ENCODE measurements at regions not wholly inside any gene's neighbourhood (a gene's known extent, or its start where the extent isn't known, plus 50 kb on each side); places are given as distances from the start of the nearest gene placed in this dataset.

DNA sequence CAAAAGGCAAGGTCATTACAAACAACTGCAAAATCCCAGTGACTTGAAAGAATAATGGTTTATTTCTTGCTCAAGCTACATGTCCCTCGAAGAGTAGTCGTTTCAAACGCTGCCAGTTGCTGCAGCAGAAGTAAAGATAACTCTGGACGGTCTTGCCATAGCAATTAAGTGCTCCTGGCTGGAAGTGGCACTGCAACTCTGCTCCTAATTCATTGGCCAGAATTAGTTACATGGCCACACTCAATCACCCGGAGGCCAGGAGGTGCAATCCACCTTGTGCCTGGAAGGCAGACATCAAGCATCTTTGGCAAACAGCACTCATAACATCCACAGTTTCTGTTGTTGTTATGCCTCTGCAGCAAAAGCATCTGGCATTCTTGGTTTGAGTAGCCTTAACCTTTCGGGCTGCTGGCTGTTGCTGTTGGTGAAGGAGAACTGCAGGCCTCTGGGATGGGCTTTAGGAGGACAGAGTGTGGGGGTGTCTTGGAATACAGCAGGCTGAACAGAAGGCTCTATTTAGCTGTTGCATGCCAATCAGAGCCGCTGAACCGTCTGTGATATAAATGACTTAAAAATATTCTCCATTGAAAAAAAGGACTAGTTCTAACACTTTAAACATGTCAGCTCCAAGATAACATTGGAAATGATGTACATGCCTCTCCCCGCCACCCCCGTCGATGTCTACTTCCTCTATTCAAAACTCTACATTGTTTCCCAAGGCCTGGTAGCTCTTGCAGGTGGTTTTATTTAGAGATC, 123.5 kb upstream of the DYRK2 start:
- Histone ChIP-seq H3K4me1 (ENCODE audit: low read length) (peaks cover 4% of the 10 kb centered on the region; the same call in 1 of the 2 replicates), H3K79me2 (ENCODE audit: low read length) (no peaks in the 10 kb centered on the region), H2AFZ (ENCODE audit: low read length) (no peak overlapping the region), H3K9ac (ENCODE audit: low read length) (no peak overlapping the region), H4K20me1 (ENCODE audit: insufficient read depth, low read depth, low read length) (no peaks in the 10 kb centered on the region), H3K4me2 (ENCODE audit: low read depth, low read length, poor library complexity, severe bottlenecking) (no peak overlapping the region), H3K9me3 (ENCODE audit: low read length) (no peaks in the 10 kb centered on the region), H3K4me3 (ENCODE audit: low read length) (no peak overlapping the region), H3K27ac (ENCODE audit: low read length) (no peak overlapping the region), H3K27me3 (ENCODE audit: low read length) (peaks cover 5% of the 10 kb centered on the region; the same call in 1 of the 2 replicates), H3K36me3 (ENCODE audit: insufficient read depth, low read length) (no peaks in the 10 kb centered on the region), H3K9me2 (replicated peaks; ENCODE audit: insufficient read depth, low read length) (no peaks in the 10 kb centered on the region)
- DNase-seq: no peak

DNA sequence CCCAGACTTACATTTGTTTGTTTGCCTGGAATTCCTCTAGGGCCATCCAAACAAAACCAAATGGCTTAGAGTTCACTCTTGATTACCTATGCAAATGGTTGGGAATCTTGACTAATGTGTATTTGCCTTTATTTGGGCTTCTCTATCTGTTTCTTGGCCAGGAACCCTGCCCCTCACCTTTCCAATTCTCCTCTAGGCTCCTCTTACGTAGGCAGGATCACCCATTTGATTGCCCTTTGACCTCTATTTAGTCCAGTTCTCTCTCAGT, 123.0 kb upstream of the DYRK2 start:
- peaks cover 4% of the 10 kb centered on the region; the same call in 1 of the 2 replicates for H3K27me3 ChIP-seq (ENCODE audit: low read length)
- no peak overlapping the region for H3K4me2 ChIP-seq (ENCODE audit: low read depth, low read length, poor library complexity, severe bottlenecking)
- H3K9ac ChIP-seq (ENCODE audit: low read length): no peak overlapping the region
- no peak for DNase-seq
- H3K4me3 ChIP-seq (ENCODE audit: low read length): no peak overlapping the region
- H4K20me1 ChIP-seq (ENCODE audit: insufficient read depth, low read depth, low read length): no peaks in the 10 kb centered on the region
- no peaks in the 10 kb centered on the region for H3K9me2 ChIP-seq (replicated peaks; ENCODE audit: insufficient read depth, low read length)
- H3K4me1 ChIP-seq (ENCODE audit: low read length): peaks cover 4% of the 10 kb centered on the region; the same call in 1 of the 2 replicates
- no peaks in the 10 kb centered on the region for H3K79me2 ChIP-seq (ENCODE audit: low read length)
- no peak overlapping the region for H3K27ac ChIP-seq (ENCODE audit: low read length)
- no peak overlapping the region for H2AFZ ChIP-seq (ENCODE audit: low read length)
- no peaks in the 10 kb centered on the region for H3K36me3 ChIP-seq (ENCODE audit: insufficient read depth, low read length)
- no peaks in the 10 kb centered on the region for H3K9me3 ChIP-seq (ENCODE audit: low read length)

DNA sequence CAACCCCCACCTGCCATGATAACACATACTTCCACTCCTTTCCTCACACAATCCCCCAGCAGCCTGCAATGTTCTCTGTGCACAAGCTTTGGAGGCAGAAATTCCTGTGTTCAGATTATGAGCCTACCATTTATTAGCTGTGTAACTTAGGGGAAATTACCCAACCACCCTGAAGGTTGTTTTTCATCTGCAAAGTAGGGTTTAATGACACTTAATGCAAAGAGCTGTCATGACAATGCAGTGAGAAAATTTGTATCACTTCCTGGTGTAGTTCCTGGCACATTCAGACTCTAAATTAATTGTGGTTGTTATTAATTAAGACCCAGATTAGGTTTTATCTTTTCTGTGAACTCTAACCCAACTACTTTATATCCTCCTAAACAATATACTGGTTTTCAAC, 122.4 kb upstream of the DYRK2 start:
- no peak overlapping the region for H3K4me3 ChIP-seq (ENCODE audit: low read length)
- H3K27ac ChIP-seq (ENCODE audit: low read length): no peak overlapping the region
- DNase-seq: no peak

GRCh38 chr12:67531051-67531450, 117.5 kb upstream of the DYRK2 start:
- Histone ChIP-seq H3K79me2 (ENCODE audit: low read length) (no peaks in the 10 kb centered on the region), H2AFZ (ENCODE audit: low read length) (no peak overlapping the region), H3K9me2 (replicated peaks; ENCODE audit: insufficient read depth, low read length) (no peaks in the 10 kb centered on the region), H3K4me2 (ENCODE audit: low read depth, low read length, poor library complexity, severe bottlenecking) (peak overlapping the region; percentile 52), H3K36me3 (ENCODE audit: insufficient read depth, low read length) (no peaks in the 10 kb centered on the region), H3K4me1 (ENCODE audit: low read length) (peaks cover 25% of the 10 kb centered on the region), H3K4me3 (ENCODE audit: low read length) (0 out of 2 replicates have a peak overlapping the region, but pooled peaks have one; percentile 17), H4K20me1 (ENCODE audit: insufficient read depth, low read depth, low read length) (no peaks in the 10 kb centered on the region), H3K9ac (ENCODE audit: low read length) (no peak overlapping the region), H3K9me3 (ENCODE audit: low read length) (no peaks in the 10 kb centered on the region), H3K27me3 (ENCODE audit: low read length) (no peaks in the 10 kb centered on the region), H3K27ac (ENCODE audit: low read length) (no peak overlapping the region)
- peak; percentile 43 for DNase-seq

More for the DNA sequence above, 122.4 kb upstream of the DYRK2 start:
- Histone ChIP-seq H4K20me1 (ENCODE audit: insufficient read depth, low read depth, low read length) (no peaks in the 10 kb centered on the region), H3K4me2 (ENCODE audit: low read depth, low read length, poor library complexity, severe bottlenecking) (no peak overlapping the region), H3K27me3 (ENCODE audit: low read length) (no peaks in the 10 kb centered on the region), H3K36me3 (ENCODE audit: insufficient read depth, low read length) (no peaks in the 10 kb centered on the region), H3K9me3 (ENCODE audit: low read length) (no peaks in the 10 kb centered on the region), H3K9me2 (replicated peaks; ENCODE audit: insufficient read depth, low read length) (no peaks in the 10 kb centered on the region), H3K79me2 (ENCODE audit: low read length) (no peaks in the 10 kb centered on the region), H3K4me1 (ENCODE audit: low read length) (peaks cover 8% of the 10 kb centered on the region), H3K9ac (ENCODE audit: low read length) (no peak overlapping the region), H2AFZ (ENCODE audit: low read length) (no peak overlapping the region)

GRCh38 chr12:67531501-67531900, 117.0 kb upstream of the DYRK2 start:
- DNase-seq: no peak
- Histone ChIP-seq H3K79me2 (ENCODE audit: low read length) (no peaks in the 10 kb centered on the region), H3K4me2 (ENCODE audit: low read depth, low read length, poor library complexity, severe bottlenecking) (peak overlapping the region; percentile 52), H3K9me3 (ENCODE audit: low read length) (no peaks in the 10 kb centered on the region), H3K27me3 (ENCODE audit: low read length) (no peaks in the 10 kb centered on the region), H3K4me1 (ENCODE audit: low read length) (peaks cover 25% of the 10 kb centered on the region), H3K4me3 (ENCODE audit: low read length) (0 out of 2 replicates have a peak overlapping the region, but pooled peaks have one; percentile 17), H3K27ac (ENCODE audit: low read length) (no peak overlapping the region), H4K20me1 (ENCODE audit: insufficient read depth, low read depth, low read length) (no peaks in the 10 kb centered on the region), H2AFZ (ENCODE audit: low read length) (no peak overlapping the region), H3K36me3 (ENCODE audit: insufficient read depth, low read length) (no peaks in the 10 kb centered on the region), H3K9me2 (replicated peaks; ENCODE audit: insufficient read depth, low read length) (no peaks in the 10 kb centered on the region), H3K9ac (ENCODE audit: low read length) (no peak overlapping the region)

DNA sequence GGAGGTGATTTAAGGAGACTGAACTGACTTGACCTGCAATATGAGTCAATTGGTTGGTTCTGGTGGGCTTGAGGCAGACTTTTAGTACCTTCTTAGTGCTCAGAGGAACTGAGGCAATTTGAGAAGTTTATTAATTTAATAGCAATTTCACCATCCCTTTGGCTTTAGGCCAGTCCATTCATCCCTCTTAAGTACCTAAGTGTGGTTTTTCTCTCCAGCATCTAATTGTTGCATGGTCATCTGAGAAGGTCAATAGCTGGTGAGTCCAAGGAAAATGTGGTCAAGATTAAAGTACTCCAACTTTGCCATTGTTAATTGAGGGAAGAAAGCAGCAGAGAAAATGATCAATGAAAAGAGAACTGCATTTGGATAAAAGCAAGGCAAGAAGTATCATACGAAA, 115.4 kb upstream of the DYRK2 start:
- DNase-seq: no peak
- Histone ChIP-seq H2AFZ (ENCODE audit: low read length) (no peak overlapping the region), H3K4me2 (ENCODE audit: low read depth, low read length, poor library complexity, severe bottlenecking) (no peak overlapping the region), H4K20me1 (ENCODE audit: insufficient read depth, low read depth, low read length) (no peaks in the 10 kb centered on the region), H3K9ac (ENCODE audit: low read length) (no peak overlapping the region), H3K27ac (ENCODE audit: low read length) (no peak overlapping the region), H3K79me2 (ENCODE audit: low read length) (no peaks in the 10 kb centered on the region), H3K27me3 (ENCODE audit: low read length) (no peaks in the 10 kb centered on the region), H3K4me1 (ENCODE audit: low read length) (peaks cover 25% of the 10 kb centered on the region), H3K36me3 (ENCODE audit: insufficient read depth, low read length) (no peaks in the 10 kb centered on the region), H3K9me2 (replicated peaks; ENCODE audit: insufficient read depth, low read length) (no peaks in the 10 kb centered on the region), H3K9me3 (ENCODE audit: low read length) (no peaks in the 10 kb centered on the region), H3K4me3 (ENCODE audit: low read length) (no peak overlapping the region)

DNA sequence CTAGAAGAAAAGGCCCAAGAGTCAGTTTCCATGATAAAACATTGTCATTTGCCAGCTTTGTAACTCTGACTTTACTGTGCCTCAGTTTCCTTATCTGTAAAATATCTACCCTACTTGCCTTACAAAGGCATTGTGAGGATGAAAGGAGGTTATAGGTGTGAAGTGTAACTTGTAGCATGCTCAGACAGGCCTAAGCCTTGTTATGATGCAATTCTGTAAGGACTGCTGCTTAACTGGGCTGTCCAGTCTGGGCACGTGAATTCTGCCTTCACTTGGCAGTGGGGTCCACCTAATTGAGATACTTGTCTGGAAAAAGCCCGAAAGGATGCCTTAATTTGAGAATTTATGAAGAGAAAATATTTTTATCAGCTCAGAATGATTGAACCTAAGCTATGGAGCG, 114.5 kb upstream of the DYRK2 start:
- H3K27ac ChIP-seq (ENCODE audit: low read length): no peak overlapping the region
- H3K27me3 ChIP-seq (ENCODE audit: low read length): no peaks in the 10 kb centered on the region
- H3K79me2 ChIP-seq (ENCODE audit: low read length): no peaks in the 10 kb centered on the region
- no peak overlapping the region for H3K4me3 ChIP-seq (ENCODE audit: low read length)
- H2AFZ ChIP-seq (ENCODE audit: low read length): no peak overlapping the region
- DNase-seq: no peak
- H3K4me1 ChIP-seq (ENCODE audit: low read length): peaks cover 25% of the 10 kb centered on the region
- H3K9me2 ChIP-seq (replicated peaks; ENCODE audit: insufficient read depth, low read length): no peaks in the 10 kb centered on the region
- H3K9ac ChIP-seq (ENCODE audit: low read length): no peak overlapping the region
- no peak overlapping the region for H3K4me2 ChIP-seq (ENCODE audit: low read depth, low read length, poor library complexity, severe bottlenecking)
- H3K9me3 ChIP-seq (ENCODE audit: low read length): no peaks in the 10 kb centered on the region
- no peaks in the 10 kb centered on the region for H4K20me1 ChIP-seq (ENCODE audit: insufficient read depth, low read depth, low read length)
- no peaks in the 10 kb centered on the region for H3K36me3 ChIP-seq (ENCODE audit: insufficient read depth, low read length)

DNA sequence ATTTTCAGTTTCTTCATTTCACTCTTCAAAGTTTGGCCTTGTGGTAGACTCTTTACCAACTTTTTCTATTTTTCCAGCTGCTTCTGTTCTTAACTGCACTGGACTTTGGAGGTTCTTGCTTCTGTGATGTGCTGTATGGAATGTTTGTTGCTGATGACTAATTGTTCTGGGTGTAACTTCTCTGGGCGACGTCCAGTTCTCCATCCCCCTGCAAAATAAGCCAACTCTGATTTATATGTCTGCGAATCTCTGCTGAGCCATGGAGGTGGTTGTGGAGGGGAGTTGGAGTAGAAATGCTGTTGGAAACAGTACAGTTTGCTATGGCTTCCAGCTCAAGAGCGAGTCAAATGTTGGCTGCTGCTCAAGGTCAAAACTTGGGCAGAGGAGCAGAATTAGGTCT, 113.9 kb upstream of the DYRK2 start:
- H3K27me3 ChIP-seq (ENCODE audit: low read length): no peaks in the 10 kb centered on the region
- H3K36me3 ChIP-seq (ENCODE audit: insufficient read depth, low read length): no peaks in the 10 kb centered on the region
- H4K20me1 ChIP-seq (ENCODE audit: insufficient read depth, low read depth, low read length): no peaks in the 10 kb centered on the region
- no peaks in the 10 kb centered on the region for H3K9me2 ChIP-seq (replicated peaks; ENCODE audit: insufficient read depth, low read length)
- H3K79me2 ChIP-seq (ENCODE audit: low read length): no peaks in the 10 kb centered on the region
- no peak overlapping the region for H3K4me2 ChIP-seq (ENCODE audit: low read depth, low read length, poor library complexity, severe bottlenecking)
- H3K4me1 ChIP-seq (ENCODE audit: low read length): peaks cover 25% of the 10 kb centered on the region
- H3K9me3 ChIP-seq (ENCODE audit: low read length): no peaks in the 10 kb centered on the region
- no peak overlapping the region for H3K9ac ChIP-seq (ENCODE audit: low read length)
- H2AFZ ChIP-seq (ENCODE audit: low read length): no peak overlapping the region
- no peak for DNase-seq
- no peak overlapping the region for H3K27ac ChIP-seq (ENCODE audit: low read length)
- no peak overlapping the region for H3K4me3 ChIP-seq (ENCODE audit: low read length)
